ENCODE measurements at regions not wholly inside any gene's neighbourhood (a gene's known extent, or its start where the extent isn't known, plus 50 kb on each side); places are given as distances from the start of the nearest gene placed in this dataset.

GRCh38 chr1:221397606-221398005 lies 344.3 kb downstream of the DUSP10 start:
- ChIA-PET POLR2A (no interaction called here), CTCF (no interaction called here)
- Mint-ChIP-seq H3K4me1 (ENCODE audit: low read depth, unreplicated experiment) (no peaks in the 10 kb centered on the region), H3K27me3 (ENCODE audit: insufficient read depth, unreplicated experiment) (no peaks in the 10 kb centered on the region), H3K9me3 (ENCODE audit: unreplicated experiment) (peaks cover 15% of the 10 kb centered on the region), H3K27ac (ENCODE audit: unreplicated experiment) (no peak overlapping the region), H3K36me3 (ENCODE audit: insufficient read depth, unreplicated experiment) (no peaks in the 10 kb centered on the region), H3K4me3 (ENCODE audit: unreplicated experiment) (no peak overlapping the region)
- Histone ChIP-seq H3K4me1 (no peaks in the 10 kb centered on the region), H3K27me3 (replicated peaks; ENCODE audit: control insufficient read depth, insufficient read depth, low read length) (no peaks in the 10 kb centered on the region), H3K4me3 (ENCODE audit: low read depth, low read length) (no peak overlapping the region), H3K36me3 (ENCODE audit: control insufficient read depth, insufficient read depth, low read length) (no peaks in the 10 kb centered on the region), H3K9me3 (no peaks in the 10 kb centered on the region)
- intact Hi-C loops (cut with micrococcal nuclease; ENCODE audit: unreplicated experiment) = no loop called here
- TF ChIP-seq CTCF (IDR thresholded peaks at IDR 0.05; ENCODE audit: insufficient read depth in 1 of 2, low read depth in 1 of 2, low read length in 1 of 2, severe bottlenecking in 1 of 2, unreplicated experiment in 1 of 2) = no peak
- DNase-seq = no peak
- BruUV-seq (replicated peaks) = no TSS peak

- no peak for TF ChIP-seq CTCF (IDR thresholded peaks at IDR 0.05; ENCODE audit: insufficient read depth in 1 of 2, low read depth in 1 of 2, low read length in 1 of 2, severe bottlenecking in 1 of 2, unreplicated experiment in 1 of 2)
- intact Hi-C loops (cut with micrococcal nuclease; ENCODE audit: unreplicated experiment) = no loop called here
- peaks cover 6% of the 10 kb centered on the region for H3K27me3 Mint-ChIP-seq (ENCODE audit: insufficient read depth, unreplicated experiment)
- no peak for DNase-seq
- H3K27ac Mint-ChIP-seq (ENCODE audit: unreplicated experiment) = no peak overlapping the region
- POLR2A ChIA-PET = no interaction called here
- Histone ChIP-seq H3K4me1 (no peaks in the 10 kb centered on the region), H3K4me3 (ENCODE audit: low read depth, low read length) (no peak overlapping the region), H3K9me3 (no peaks in the 10 kb centered on the region), H3K36me3 (ENCODE audit: control insufficient read depth, insufficient read depth, low read length) (no peaks in the 10 kb centered on the region), H3K27me3 (replicated peaks; ENCODE audit: control insufficient read depth, insufficient read depth, low read length) (no peaks in the 10 kb centered on the region)
- CTCF ChIA-PET = no interaction called here
- H3K9me3 Mint-ChIP-seq (ENCODE audit: unreplicated experiment) = peaks cover 13% of the 10 kb centered on the region
- no TSS peak for BruUV-seq (replicated peaks)
- no peaks in the 10 kb centered on the region for H3K36me3 Mint-ChIP-seq (ENCODE audit: insufficient read depth, unreplicated experiment)
- H3K4me1 Mint-ChIP-seq (ENCODE audit: low read depth, unreplicated experiment) = no peaks in the 10 kb centered on the region
- H3K4me3 Mint-ChIP-seq (ENCODE audit: unreplicated experiment) = no peak overlapping the region
These were observed 336.7 kb downstream of the DUSP10 start for GRCh38 chr1:221405146-221405545.

- no peaks in the 10 kb centered on the region for H3K4me1 Mint-ChIP-seq (ENCODE audit: low read depth, unreplicated experiment)
- Histone ChIP-seq H3K9me3 (no peaks in the 10 kb centered on the region), H3K4me1 (no peaks in the 10 kb centered on the region), H3K36me3 (ENCODE audit: control insufficient read depth, insufficient read depth, low read length) (no peaks in the 10 kb centered on the region), H3K4me3 (ENCODE audit: low read depth, low read length) (no peak overlapping the region), H3K27me3 (replicated peaks; ENCODE audit: control insufficient read depth, insufficient read depth, low read length) (no peaks in the 10 kb centered on the region)
- H3K27me3 Mint-ChIP-seq (ENCODE audit: insufficient read depth, unreplicated experiment) = peaks cover 9% of the 10 kb centered on the region
- TF ChIP-seq CTCF (IDR thresholded peaks at IDR 0.05; ENCODE audit: insufficient read depth in 1 of 2, low read depth in 1 of 2, low read length in 1 of 2, severe bottlenecking in 1 of 2, unreplicated experiment in 1 of 2) = no peak
- no peaks in the 10 kb centered on the region for H3K9me3 Mint-ChIP-seq (ENCODE audit: unreplicated experiment)
- no TSS peak for BruUV-seq (replicated peaks)
- H3K36me3 Mint-ChIP-seq (ENCODE audit: insufficient read depth, unreplicated experiment) = no peaks in the 10 kb centered on the region
- intact Hi-C loops (cut with micrococcal nuclease; ENCODE audit: unreplicated experiment) = no loop called here
- no peak overlapping the region for H3K27ac Mint-ChIP-seq (ENCODE audit: unreplicated experiment)
- ChIA-PET CTCF (no interaction called here), POLR2A (no interaction called here)
- no peak for DNase-seq
- H3K4me3 Mint-ChIP-seq (ENCODE audit: unreplicated experiment) = no peak overlapping the region
These were observed 333.6 kb downstream of the DUSP10 start for GRCh38 chr1:221408117-221408803.

Data from Caco-2 (cell line).